Natural killer cell (primary cell): ENCODE measurements at regions not wholly inside any gene's neighbourhood (a gene's known extent, or its start where the extent isn't known, plus 50 kb on each side); places are given as distances from the start of the nearest gene placed in this dataset.

Experiments used
- ATAC-seq, 3 donors: fragments of 150-1000 bp in 2 of 3; fragments of 200-7000 bp in 1 of 3; cut with Tn5 transposase; 1 replicate in 1 of 3; 2 replicates in 2 of 3; pipeline ENCODE4 v1.10.0; 2021; ENCODE audit warnings: mild to moderate bottlenecking in 2 of 3, moderate library complexity in 2 of 3
- DNase-seq, 2 donors: peaks; one replicate each; pipeline versions ENCODE4 v3.0.0 to v3.0.0-alpha.2; 2013 to 2021; ENCODE audit warnings: mixed read lengths in 1 of 2
- H3K27ac ChIP-seq: one replicate; pipeline ENCODE4 v1.5.1; 2013; ENCODE audit warnings: mild to moderate bottlenecking, low read length
- H3K27me3 ChIP-seq: one replicate; pipeline ENCODE4 v1.6.1; 2013; ENCODE audit warnings: low read length; ENCODE audit not compliant: control insufficient read depth, insufficient read depth
- H3K36me3 ChIP-seq: one replicate; pipeline ENCODE4 v1.6.1; 2013; ENCODE audit warnings: low read length; ENCODE audit not compliant: control insufficient read depth, insufficient read depth
- H3K4me1 ChIP-seq: one replicate; pipeline ENCODE4 v1.6.1; 2013; ENCODE audit warnings: low read length; ENCODE audit not compliant: control insufficient read depth, insufficient read depth
- H3K4me3 ChIP-seq: one replicate; pipeline ENCODE4 v1.5.1; 2013; ENCODE audit warnings: low read length
- H3K9me3 ChIP-seq: one replicate; pipeline ENCODE4 v1.6.1; 2013; ENCODE audit warnings: low read length; ENCODE audit not compliant: control insufficient read depth, insufficient read depth
- H3K27ac Mint-ChIP-seq, 2 donors: one replicate each; pipeline ENCODE4 v1.8.0; 2022; ENCODE audit warnings: mild to moderate bottlenecking in 2 of 2, mixed read lengths in 2 of 2, moderate library complexity in 1 of 2
- H3K27me3 Mint-ChIP-seq, 2 donors: one replicate each; pipeline ENCODE4 v1.8.0; 2022; ENCODE audit warnings: low read depth in 2 of 2, mixed read lengths in 2 of 2
- H3K36me3 Mint-ChIP-seq: one replicate; pipeline ENCODE4 v1.8.0; 2022; ENCODE audit warnings: mixed read lengths
- H3K4me1 Mint-ChIP-seq, 2 donors: one replicate each; pipeline ENCODE4 v1.8.0; 2022; ENCODE audit warnings: mixed read lengths in 2 of 2
- H3K4me3 Mint-ChIP-seq: one replicate; pipeline ENCODE4 v1.8.0; 2022; ENCODE audit warnings: mild to moderate bottlenecking, moderate library complexity, mixed read lengths
- H3K9me3 Mint-ChIP-seq, 2 donors: one replicate each; pipeline ENCODE4 v1.8.0; 2022; ENCODE audit warnings: mixed read lengths in 2 of 2
- CTCF ChIP-seq: fragments of 200-600 bp; IDR thresholded peaks from one replicate; pipeline ENCODE4 v1.8.0; 2022; ENCODE audit warnings: antibody characterized with exemption
- WGBS: methylation state at CpG from one replicate; pipeline ENCODE4 v1.1.7; 2013; ENCODE audit warnings: missing lambda C conversion rate; ENCODE audit not compliant: insufficient coverage; 5-methylcytosine and 5-hydroxymethylcytosine counted together
- intact Hi-C: fragments of 100-400 bp; cut with micrococcal nuclease; formaldehyde crosslinking; loops from one replicate; pipeline ENCODE4 v1.14.2; 2022

GRCh38 chr4:54543088-54543795 lies 114.5 kb upstream of the KIT start:
- Histone ChIP-seq H3K36me3 (no peaks in the 10 kb centered on the region), H3K27me3 (no peaks in the 10 kb centered on the region), H3K27ac (no peak overlapping the region), H3K4me3 (no peak overlapping the region), H3K9me3 (no peaks in the 10 kb centered on the region), H3K4me1 (peaks cover 8% of the 10 kb centered on the region)
- H3K27me3 Mint-ChIP-seq: peaks cover 2 to 12% of the 10 kb centered on the region in 2 donors
- peaks cover 9 to 11% of the 10 kb centered on the region in 2 donors for H3K4me1 Mint-ChIP-seq
- H3K9me3 Mint-ChIP-seq: no peaks in the 10 kb centered on the region
- intact Hi-C loops: no loop called here
- no peak for ATAC-seq
- no peak overlapping the region for H3K27ac Mint-ChIP-seq
- DNase-seq: no peak
- TF ChIP-seq CTCF: no peak
- no peak overlapping the region for H3K4me3 Mint-ChIP-seq
- no peaks in the 10 kb centered on the region for H3K36me3 Mint-ChIP-seq
- WGBS: 96% methylated on average over 1 of the region's 3 CpGs

DNA sequence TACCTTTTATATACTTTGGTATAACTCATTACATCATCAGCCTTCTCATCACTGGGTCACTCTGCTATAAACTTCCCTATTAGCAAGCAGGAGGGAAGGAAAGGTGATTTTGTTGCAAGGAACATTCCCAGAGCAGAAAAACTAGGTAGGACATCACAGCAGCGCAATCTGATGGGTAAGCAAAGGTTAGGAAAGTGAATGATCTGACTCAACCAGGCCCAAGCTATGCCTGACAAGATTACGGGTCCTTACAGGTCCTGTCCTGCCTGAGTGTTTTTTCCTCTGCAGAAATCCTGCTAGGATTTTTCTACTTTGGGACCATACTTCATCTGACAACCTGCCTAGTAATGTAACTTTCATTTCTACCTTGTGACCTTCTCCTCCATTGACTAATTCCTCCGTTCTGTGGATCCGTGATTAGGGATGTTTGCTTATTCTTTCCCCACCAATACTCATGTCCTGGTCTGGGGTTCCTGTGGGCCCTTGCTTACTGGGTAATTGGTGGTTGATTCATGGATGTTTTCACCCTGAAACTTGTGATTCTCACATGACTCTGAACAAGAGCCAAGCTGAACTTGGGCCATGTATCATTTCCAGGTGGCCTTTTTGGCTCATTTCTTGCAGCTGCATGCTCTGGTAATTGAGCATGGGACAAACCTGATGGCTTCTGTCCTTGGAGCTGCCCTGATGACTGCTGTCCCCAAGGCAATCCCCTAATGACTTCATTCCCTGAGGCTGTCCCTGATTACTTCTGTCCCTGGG lies 111.9 kb upstream of the KIT start:
- H3K27me3 ChIP-seq: no peaks in the 10 kb centered on the region
- no peak overlapping the region for H3K4me3 Mint-ChIP-seq
- no peak overlapping the region for H3K27ac ChIP-seq
- no peaks in the 10 kb centered on the region for H3K9me3 Mint-ChIP-seq
- no peak for TF ChIP-seq CTCF
- no peaks in the 10 kb centered on the region for H3K4me1 ChIP-seq
- H3K9me3 ChIP-seq: no peaks in the 10 kb centered on the region
- intact Hi-C loops: no loop called here
- H3K27me3 Mint-ChIP-seq: peaks cover 0 to 10% of the 10 kb centered on the region in 2 donors
- ATAC-seq (no peak), DNase-seq (no peak)
- H3K36me3 ChIP-seq: no peaks in the 10 kb centered on the region
- H3K27ac Mint-ChIP-seq: no peak overlapping the region
- 85% methylated on average over 2 of the region's 4 CpGs for WGBS
- no peaks in the 10 kb centered on the region for H3K4me1 Mint-ChIP-seq
- no peaks in the 10 kb centered on the region for H3K36me3 Mint-ChIP-seq
- no peak overlapping the region for H3K4me3 ChIP-seq

DNA sequence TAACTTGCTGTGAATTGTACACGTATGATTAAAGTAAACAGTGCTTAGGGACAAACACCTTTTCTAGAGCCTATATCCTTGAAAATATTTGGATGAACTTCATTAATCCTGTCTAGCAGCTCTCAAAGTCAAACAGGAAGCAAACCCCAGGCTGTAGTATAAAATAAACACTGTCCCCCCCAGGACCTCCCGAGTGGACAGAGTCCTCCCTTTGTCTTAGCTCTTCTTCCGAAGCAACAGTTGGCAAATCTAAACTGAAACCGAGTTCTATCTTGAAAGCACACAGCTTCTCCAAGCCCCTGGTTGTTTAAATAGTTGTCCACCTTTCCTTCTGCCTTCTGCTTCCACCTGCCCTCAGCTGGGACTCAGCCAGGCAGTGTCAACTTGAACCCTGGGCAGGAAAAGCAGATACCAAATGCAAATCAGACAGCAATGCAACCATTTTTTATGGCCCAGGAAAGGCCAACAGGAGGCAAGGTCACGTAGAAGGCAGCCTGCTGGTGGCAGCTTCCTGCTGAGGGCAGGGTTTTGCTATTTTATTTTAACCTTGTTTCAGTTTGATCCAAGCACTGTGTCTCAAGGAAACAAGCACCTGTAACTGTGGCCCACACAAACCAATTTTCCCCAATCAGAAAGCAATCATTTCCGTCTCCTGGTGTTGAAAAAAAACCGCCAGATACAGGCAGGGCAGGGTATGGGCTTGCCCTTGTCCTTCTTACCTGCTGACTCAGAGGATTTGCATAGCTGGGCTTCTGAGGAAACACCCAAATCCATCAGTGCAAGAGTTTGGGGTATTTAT lies 110.3 kb upstream of the KIT start:
- no peaks in the 10 kb centered on the region for H3K9me3 ChIP-seq
- no peaks in the 10 kb centered on the region for H3K4me1 ChIP-seq
- WGBS: 59% methylated on average over 7 of the region's 7 CpGs
- TF ChIP-seq CTCF: no peak
- Mint-ChIP-seq H3K27me3 (peaks cover 0 to 3% of the 10 kb centered on the region in 2 donors), H3K27ac (no peak overlapping the region), H3K36me3 (no peaks in the 10 kb centered on the region), H3K4me1 (no peaks in the 10 kb centered on the region), H3K4me3 (no peak overlapping the region), H3K9me3 (no peaks in the 10 kb centered on the region)
- no peak for ATAC-seq
- no peaks in the 10 kb centered on the region for H3K36me3 ChIP-seq
- H3K27ac ChIP-seq: no peak overlapping the region
- no peaks in the 10 kb centered on the region for H3K27me3 ChIP-seq
- H3K4me3 ChIP-seq: no peak overlapping the region
- intact Hi-C loops: no loop called here
- DNase-seq: no peak
